IMR-90 (cell line): ENCODE measurements at regions not wholly inside any gene's neighbourhood (a gene's known extent, or its start where the extent isn't known, plus 50 kb on each side); places are given as distances from the start of the nearest gene placed in this dataset.

ENCODE experiments used
- ATAC-seq: fragments of 200-7000 bp; cut with Tn5 transposase; 2 replicates; pipeline ENCODE4 v1.9.1; 2020; ENCODE audit warnings: low read depth, mild to moderate bottlenecking, moderate library complexity
- BruUV-seq: library from RNA; stranded (reverse); fragments of 400-500 nt; replicated peaks from 2 replicates; lab custom pipeline; 2021; lab: Mats Ljungman, UMichigan
- CTCF ChIA-PET: fragments of 300-600 bp; formaldehyde crosslinking; extraction: SDS; loops from one replicate; lab custom pipeline; 2021; ENCODE audit warnings: antibody characterized with exemption; lab: Yijun Ruan, JAX
- POLR2A ChIA-PET: fragments of 300-600 bp; sonication (Branson Sonifier 250); formaldehyde crosslinking; loops from one replicate; lab custom pipeline; 2022; ENCODE audit warnings: antibody characterized with exemption; ENCODE audit not compliant: unreplicated experiment; lab: Charles Lee
- DNase-seq: peaks from one replicate; pipeline ENCODE4 v3.0.0; 2013
- H2AFZ ChIP-seq: replicated peaks from 2 replicates; pipeline ENCODE3; 2013; ENCODE audit warnings: low read length, mild to moderate bottlenecking; ENCODE audit not compliant: poor library complexity
- H2AK5ac ChIP-seq: 2 replicates; pipeline ENCODE4 v1.6.1; 2013; ENCODE audit warnings: low read depth, low read length, inconsistent platforms
- H2AK9ac ChIP-seq: replicated peaks from 2 replicates; pipeline ENCODE3; 2013; ENCODE audit warnings: mild to moderate bottlenecking, low read depth, low read length, moderate library complexity; ENCODE audit not compliant: poor library complexity
- H2BK120ac ChIP-seq: 2 replicates; pipeline ENCODE4 v1.6.1; 2013; ENCODE audit warnings: low read depth, low read length, inconsistent platforms
- H2BK15ac ChIP-seq: 3 replicates; pipeline ENCODE4 v1.6.1; 2013; ENCODE audit warnings: low read depth, low read length, inconsistent platforms
- H2BK20ac ChIP-seq: 2 replicates; pipeline ENCODE4 v1.6.1; 2013; ENCODE audit warnings: low read depth, mild to moderate bottlenecking, inconsistent platforms, low read length, moderate library complexity
- H2BK5ac ChIP-seq: 2 replicates; pipeline ENCODE4 v1.6.1; 2013; ENCODE audit warnings: mild to moderate bottlenecking, low read depth, low read length, inconsistent platforms; ENCODE audit not compliant: poor library complexity, severe bottlenecking
- H3K14ac ChIP-seq: replicated peaks from 2 replicates; pipeline ENCODE4 v1.6.1; 2013; ENCODE audit warnings: low read depth, low read length, inconsistent platforms
- H3K18ac ChIP-seq: 2 replicates; pipeline ENCODE4 v1.6.1; 2013; ENCODE audit warnings: low read depth, low read length, control low read depth
- H3K23ac ChIP-seq: 2 replicates; pipeline ENCODE4 v1.6.1; 2013; ENCODE audit warnings: low read depth, low read length, inconsistent platforms
- H3K27ac ChIP-seq: 2 replicates; pipeline ENCODE4 v1.5.1; 2013; ENCODE audit warnings: mild to moderate bottlenecking, control low read depth, low read length; ENCODE audit not compliant: insufficient read depth
- H3K27me3 ChIP-seq: 2 replicates; pipeline ENCODE4 v1.6.1; 2013; ENCODE audit warnings: low read length; ENCODE audit not compliant: control insufficient read depth, insufficient read depth
- H3K36me3 ChIP-seq: 2 replicates; pipeline ENCODE4 v1.6.1; 2013; ENCODE audit warnings: low read length, mixed read lengths; ENCODE audit not compliant: control insufficient read depth, insufficient read depth
- H3K4ac ChIP-seq: 2 replicates; pipeline ENCODE4 v1.6.1; 2013; ENCODE audit warnings: low read depth, low read length, inconsistent platforms
- H3K4me1 ChIP-seq: 2 replicates; pipeline ENCODE4 v1.6.1; 2013; ENCODE audit warnings: low read length, mixed read lengths; ENCODE audit not compliant: control insufficient read depth, insufficient read depth
- H3K4me2 ChIP-seq: 2 replicates; pipeline ENCODE4 v1.6.1; 2013; ENCODE audit warnings: low read depth, mild to moderate bottlenecking, control low read depth, low read length, moderate library complexity
- H3K4me3 ChIP-seq: 2 replicates; pipeline ENCODE4 v1.5.1; 2013; ENCODE audit warnings: low read depth, mild to moderate bottlenecking, control low read depth, low read length, moderate library complexity; ENCODE audit not compliant: insufficient read depth
- H3K56ac ChIP-seq: 2 replicates; pipeline ENCODE4 v1.6.1; 2013; ENCODE audit warnings: low read length, inconsistent platforms; ENCODE audit not compliant: insufficient read depth; ENCODE audit errors: extremely low read depth
- H3K79me1 ChIP-seq, 2 experiments: 2 replicates each; pipeline ENCODE4 v1.6.1; 2013; ENCODE audit warnings: low read length in 2 of 2, inconsistent platforms in 1 of 2, low read depth in 1 of 2
- H3K9ac ChIP-seq: 2 replicates; pipeline ENCODE4 v1.6.1; 2013; ENCODE audit warnings: low read depth, low read length, control low read depth
- H3K9me1 ChIP-seq: 2 replicates; pipeline ENCODE4 v1.6.1; 2013; ENCODE audit warnings: low read length, inconsistent platforms; ENCODE audit not compliant: insufficient read depth
- H3K9me3 ChIP-seq: 2 replicates; pipeline ENCODE4 v1.6.1; 2013; ENCODE audit warnings: low read length; ENCODE audit not compliant: control insufficient read depth, insufficient read depth
- H4K20me1 ChIP-seq: 2 replicates; pipeline ENCODE4 v1.6.1; 2013; ENCODE audit warnings: low read length, inconsistent platforms; ENCODE audit not compliant: insufficient read depth
- H4K5ac ChIP-seq: 2 replicates; pipeline ENCODE4 v1.6.1; 2013; ENCODE audit warnings: mild to moderate bottlenecking, low read depth, low read length, control low read depth
- H4K8ac ChIP-seq, 2 experiments: 2 replicates each; pipeline ENCODE4 v1.6.1; 2013; ENCODE audit warnings: low read depth in 2 of 2, low read length in 2 of 2, control low read depth in 1 of 2, inconsistent platforms in 1 of 2
- H4K91ac ChIP-seq: 2 replicates; pipeline ENCODE4 v1.6.1; 2013; ENCODE audit warnings: low read depth, low read length, inconsistent platforms; ENCODE audit not compliant: insufficient read depth
- BHLHE40 ChIP-seq: fragments of 150-350 bp; IDR thresholded peaks from 2 replicates; pipeline ENCODE4 v1.6.1; 2016; ENCODE audit warnings: mild to moderate bottlenecking, low read depth, low read length
- CEBPB ChIP-seq: IDR thresholded peaks from 2 replicates; pipeline ENCODE4 v1.6.1; 2012; ENCODE audit warnings: low read depth, low read length, improper control_type of control experiment
- CHD1 ChIP-seq: IDR thresholded peaks from 2 replicates; pipeline ENCODE4 v1.6.1; 2012; ENCODE audit warnings: low read depth, low read length, improper control_type of control experiment
- FOS ChIP-seq: fragments of 150-350 bp; IDR thresholded peaks from 2 replicates; pipeline ENCODE4 v1.6.1; 2016; ENCODE audit warnings: low read depth, low read length
- MAFK ChIP-seq: IDR thresholded peaks from 2 replicates; pipeline ENCODE4 v1.6.1; 2012; ENCODE audit warnings: low read depth, low read length, improper control_type of control experiment
- MAZ ChIP-seq: IDR thresholded peaks from 2 replicates; pipeline ENCODE4 v1.6.1; 2012; ENCODE audit warnings: low read depth, mild to moderate bottlenecking, low read length, improper control_type of control experiment, moderate library complexity, borderline replicate concordance
- MXI1 ChIP-seq: IDR thresholded peaks from 2 replicates; pipeline ENCODE4 v1.6.1; 2012; ENCODE audit warnings: low read depth, mild to moderate bottlenecking, low read length, moderate library complexity, borderline replicate concordance
- NFE2L2 ChIP-seq: fragments of 150-350 bp; IDR thresholded peaks from 2 replicates; pipeline ENCODE4 v1.6.1; 2016; ENCODE audit warnings: low read depth, mild to moderate bottlenecking, low read length
- POLR2A ChIP-seq: IDR thresholded peaks from 2 replicates; pipeline ENCODE4 v1.6.1; 2012; ENCODE audit warnings: mild to moderate bottlenecking, low read depth, low read length
- RAD21 ChIP-seq: IDR thresholded peaks from 2 replicates; pipeline ENCODE4 v1.6.1; 2012; ENCODE audit warnings: low read length, improper control_type of control experiment
- RCOR1 ChIP-seq: IDR thresholded peaks from 2 replicates; pipeline ENCODE4 v1.6.1; 2012; ENCODE audit warnings: mild to moderate bottlenecking, low read length, improper control_type of control experiment; ENCODE audit not compliant: insufficient replicate concordance
- RFX5 ChIP-seq: IDR thresholded peaks from 2 replicates; pipeline ENCODE4 v1.8.0; 2012; ENCODE audit warnings: low read depth, mild to moderate bottlenecking, low read length, moderate library complexity
- SMC3 ChIP-seq: fragments of 150-350 bp; IDR thresholded peaks from 2 replicates; pipeline ENCODE4 v1.6.1; 2016; ENCODE audit warnings: low read depth, mild to moderate bottlenecking, antibody characterized with exemption, low read length, moderate library complexity
- USF2 ChIP-seq: fragments of 150-350 bp; IDR thresholded peaks from 2 replicates; pipeline ENCODE4 v1.6.1; 2017; ENCODE audit warnings: mild to moderate bottlenecking, antibody characterized with exemption, low read length, low read depth
- WGBS, 2 experiments: methylation state at CpG; one replicate each; pipeline versions ENCODE4 v1.1.5 to v1.1.7; 2013; ENCODE audit warnings: missing lambda C conversion rate in 2 of 2; ENCODE audit not compliant: insufficient read length in 1 of 2; ENCODE audit errors: extremely low coverage in 2 of 2; 5-methylcytosine and 5-hydroxymethylcytosine counted together
- dilution Hi-C: fragments of 300-500 bp; cut with HindIII; formaldehyde crosslinking; loops from one replicate; pipeline ENCODE4 v1.14.3; 2018; ENCODE audit warnings: low sequenced_read_pairs; ENCODE audit not compliant: unreplicated experiment
- in situ Hi-C: fragments of 300-500 bp; cut with MboI; formaldehyde crosslinking; loops from 3 replicates; pipeline ENCODE4 v1.14.3; 2019; ENCODE audit warnings: low sequenced_read_pairs, inconsistent platforms, mixed read lengths
- intact Hi-C: fragments of 100-400 bp; cut with micrococcal nuclease; formaldehyde crosslinking; loops from 2 replicates; pipeline ENCODE4 v1.10.0; 2022
- TF ChIP-seq, protein P1 (sequence below): fragments of 150-350 bp; IDR thresholded peaks from 2 replicates; pipeline ENCODE4 v1.6.1; 2016; ENCODE audit warnings: low read depth, mild to moderate bottlenecking, low read length, moderate library complexity, borderline replicate concordance
- TF ChIP-seq, protein P2 (sequence below): conservative IDR thresholded peaks from 2 replicates; pipeline ENCODE4 v1.5.1; 2012; ENCODE audit warnings: mild to moderate bottlenecking, low read depth, low read length, improper control_type of control experiment

- Histone ChIP-seq H4K91ac (peak overlapping the region; percentile 87), H3K36me3 (no peaks in the 10 kb centered on the region), H3K4me1 (peaks cover 31% of the 10 kb centered on the region), H3K79me1 (no peaks in the 10 kb centered on the region), H2BK15ac (peak overlapping the region; percentile 98), H3K9me1 (peaks cover 13% of the 10 kb centered on the region), H2BK120ac (peak overlapping the region; percentile 95), H2AFZ (no peak overlapping the region), H3K27ac (peak overlapping the region; percentile 90; the same call in 1 of the 2 replicates), H4K8ac (peak overlapping the region; percentile 75 to 87), H3K9me3 (peaks cover under 1% of the 10 kb centered on the region; the same call in 1 of the 2 replicates), H3K56ac (peak overlapping the region; percentile 75; the same call in 1 of the 2 replicates), H3K4me3 (no peak overlapping the region), H4K5ac (peak overlapping the region; percentile 84), H3K23ac (peak overlapping the region; percentile 93; the same call in 1 of the 2 replicates), H3K14ac (peak overlapping the region; percentile 95), H3K9ac (peak overlapping the region; percentile 61; the same call in 1 of the 2 replicates), H3K18ac (peak overlapping the region; percentile 99; the same call in 1 of the 2 replicates), H3K4ac (peak overlapping the region; percentile 94; the same call in 1 of the 2 replicates), H2AK9ac (no peak overlapping the region), H2AK5ac (peak overlapping the region; percentile 87; the same call in 1 of the 2 replicates), H4K20me1 (no peaks in the 10 kb centered on the region), H2BK20ac (peak overlapping the region; percentile 96), H3K4me2 (peak overlapping the region; percentile 37; the same call in 1 of the 2 replicates), H3K27me3 (no peaks in the 10 kb centered on the region), H2BK5ac (peak overlapping the region; percentile 94)
- ChIA-PET POLR2A (no interaction called here), CTCF (no interaction called here)
- dilution Hi-C loops, result no loop called here
- WGBS, 2 experiments, result no CpG with 5 or more reads among the region's 2 CpGs
- intact Hi-C loops, result loop anchor here (5.0 kb wide), 2 partner anchors 186 to 296 kb away; partner anchors contain the start of gene THBS1
- in situ Hi-C loops, result no loop called here
- no TSS peak for BruUV-seq
- DNase-seq, result peak; percentile 29
- peak; percentile 29 for ATAC-seq
- TF ChIP-seq, protein P1, sequence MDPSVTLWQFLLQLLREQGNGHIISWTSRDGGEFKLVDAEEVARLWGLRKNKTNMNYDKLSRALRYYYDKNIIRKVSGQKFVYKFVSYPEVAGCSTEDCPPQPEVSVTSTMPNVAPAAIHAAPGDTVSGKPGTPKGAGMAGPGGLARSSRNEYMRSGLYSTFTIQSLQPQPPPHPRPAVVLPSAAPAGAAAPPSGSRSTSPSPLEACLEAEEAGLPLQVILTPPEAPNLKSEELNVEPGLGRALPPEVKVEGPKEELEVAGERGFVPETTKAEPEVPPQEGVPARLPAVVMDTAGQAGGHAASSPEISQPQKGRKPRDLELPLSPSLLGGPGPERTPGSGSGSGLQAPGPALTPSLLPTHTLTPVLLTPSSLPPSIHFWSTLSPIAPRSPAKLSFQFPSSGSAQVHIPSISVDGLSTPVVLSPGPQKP, result no peak
- TF ChIP-seq RCOR1, result no peak
- TF ChIP-seq CEBPB, result no peak
- TF ChIP-seq RAD21, result no peak
- TF ChIP-seq POLR2A, result no peak
- no peak for TF ChIP-seq RFX5
- TF ChIP-seq MXI1, result no peak
- no peak for TF ChIP-seq USF2
- TF ChIP-seq MAFK, result no peak
- no peak for TF ChIP-seq MAZ
- TF ChIP-seq BHLHE40, result no peak
- TF ChIP-seq FOS, result no peak
- no peak for TF ChIP-seq NFE2L2
- no peak for TF ChIP-seq SMC3
- no peak for TF ChIP-seq CHD1
- TF ChIP-seq, protein P2, sequence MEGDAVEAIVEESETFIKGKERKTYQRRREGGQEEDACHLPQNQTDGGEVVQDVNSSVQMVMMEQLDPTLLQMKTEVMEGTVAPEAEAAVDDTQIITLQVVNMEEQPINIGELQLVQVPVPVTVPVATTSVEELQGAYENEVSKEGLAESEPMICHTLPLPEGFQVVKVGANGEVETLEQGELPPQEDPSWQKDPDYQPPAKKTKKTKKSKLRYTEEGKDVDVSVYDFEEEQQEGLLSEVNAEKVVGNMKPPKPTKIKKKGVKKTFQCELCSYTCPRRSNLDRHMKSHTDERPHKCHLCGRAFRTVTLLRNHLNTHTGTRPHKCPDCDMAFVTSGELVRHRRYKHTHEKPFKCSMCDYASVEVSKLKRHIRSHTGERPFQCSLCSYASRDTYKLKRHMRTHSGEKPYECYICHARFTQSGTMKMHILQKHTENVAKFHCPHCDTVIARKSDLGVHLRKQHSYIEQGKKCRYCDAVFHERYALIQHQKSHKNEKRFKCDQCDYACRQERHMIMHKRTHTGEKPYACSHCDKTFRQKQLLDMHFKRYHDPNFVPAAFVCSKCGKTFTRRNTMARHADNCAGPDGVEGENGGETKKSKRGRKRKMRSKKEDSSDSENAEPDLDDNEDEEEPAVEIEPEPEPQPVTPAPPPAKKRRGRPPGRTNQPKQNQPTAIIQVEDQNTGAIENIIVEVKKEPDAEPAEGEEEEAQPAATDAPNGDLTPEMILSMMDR, result no peak
Observed at GRCh38 chr15:39286706-39287105, 294.2 kb upstream of the THBS1 start.
